CD4-positive, alpha-beta T cell treated with Interleukin-2 at 100 ng/mL for 4 hours (primary cell): ENCODE measurements at regions not wholly inside any gene's neighbourhood (a gene's known extent, or its start where the extent isn't known, plus 50 kb on each side); places are given as distances from the start of the nearest gene placed in this dataset.

Experiments
- DNase-seq: peaks from one replicate; pipeline ENCODE4 v3.0.0-alpha.2; 2020; ENCODE audit warnings: low spot score

GRCh38 chr4:169810325-169811323 is 52.9 kb upstream of the HPF1 start:
- peak; percentile 68 for DNase-seq

DNA sequence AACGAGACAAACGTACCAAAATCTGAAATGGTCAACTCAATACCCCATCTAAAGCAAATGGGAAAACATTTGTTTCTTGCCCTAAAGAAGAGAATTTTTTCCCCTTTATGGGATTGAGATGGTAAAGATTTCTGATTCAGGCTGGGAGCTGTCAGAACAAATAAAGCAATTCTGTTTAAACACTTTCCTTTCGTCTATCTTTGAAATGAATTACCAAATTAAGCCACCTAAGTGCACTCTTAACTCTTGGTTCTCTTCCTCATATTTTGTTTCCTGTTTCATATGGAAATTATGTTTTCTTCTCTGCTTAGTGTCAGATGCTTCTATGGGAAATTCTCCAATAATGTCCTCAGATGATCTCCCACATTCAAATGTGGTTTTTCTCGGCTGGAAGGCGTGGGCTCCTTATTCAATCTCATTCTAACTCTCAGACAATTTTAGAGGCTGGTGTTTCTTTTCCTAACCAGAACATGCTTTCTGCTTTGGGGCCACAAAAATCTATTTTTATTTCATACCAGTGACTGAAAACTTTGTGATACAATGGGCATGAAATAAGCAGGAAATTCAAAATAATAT is 50.3 kb upstream of the HPF1 start:
- no peak for DNase-seq
